GM12878 (cell line): ENCODE measurements at regions not wholly inside any gene's neighbourhood (a gene's known extent, or its start where the extent isn't known, plus 50 kb on each side); places are given as distances from the start of the nearest gene placed in this dataset.

Source experiments
- ATAC-seq: fragments of 200-7000 bp; cut with Tn5 transposase; 3 replicates; pipeline ENCODE4 v1.9.1; 2020; ENCODE audit warnings: mild to moderate bottlenecking, moderate library complexity
- BruUV-seq: library from RNA; stranded (reverse); fragments of 400-500 nt; replicated peaks from 2 replicates; lab custom pipeline; 2021; lab: Mats Ljungman, UMichigan
- CTCF ChIA-PET: fragments of 300-600 bp; sonication (Branson Sonifier 250); formaldehyde crosslinking; extraction: SDS; loops from one replicate; lab custom pipeline; 2021; ENCODE audit warnings: inconsistent platforms; lab: Yijun Ruan, JAX
- POLR2A ChIA-PET: fragments of 350-600 bp; formaldehyde crosslinking; extraction: SDS; loops from one replicate; lab custom pipeline; 2021; ENCODE audit warnings: inconsistent platforms; lab: Charles Lee
- RAD21 ChIA-PET: fragments of 300-600 bp; sonication (Branson Sonifier 250); formaldehyde crosslinking; loops from one replicate; lab custom pipeline; 2023; ENCODE audit warnings: antibody characterized with exemption; ENCODE audit not compliant: unreplicated experiment; lab: Charles Lee
- SMC1A ChIA-PET: fragments of 300-600 bp; sonication (Branson Sonifier 250); formaldehyde crosslinking; loops from one replicate; lab custom pipeline; 2023; ENCODE audit not compliant: unreplicated experiment, uncharacterized antibody; lab: Charles Lee
- DNase-seq: peaks from one replicate; pipeline ENCODE4 v3.0.0-alpha.2; 2011; ENCODE audit warnings: low read depth, low spot score
- FAIRE-seq: peaks from 3 replicates; lab custom pipeline; 2011; peaks lifted over from hg19 to GRCh38; lab: Jason Lieb, UNC
- H2AFZ ChIP-seq: 2 replicates; pipeline ENCODE4 v1.6.0; 2011; ENCODE audit warnings: low read depth, low read length, control low read depth; ENCODE audit not compliant: control insufficient read depth
- H3K27ac ChIP-seq: 2 replicates; pipeline ENCODE4 v1.5.1; 2011; ENCODE audit warnings: control low read depth; ENCODE audit not compliant: control insufficient read depth, insufficient read depth
- H3K27me3 ChIP-seq, 2 experiments: replicated peaks in 1 of 2; 2 replicates each; pipeline versions ENCODE4 v1.6.0 to v1.6.1; 2011; ENCODE audit warnings: low read length in 1 of 2; ENCODE audit not compliant: control insufficient read depth in 2 of 2, insufficient read depth in 2 of 2
- H3K36me3 ChIP-seq, 2 experiments: 2 replicates each; pipeline ENCODE4 v1.5.1; 2011; ENCODE audit warnings: low read length in 1 of 2; ENCODE audit not compliant: control insufficient read depth in 2 of 2, insufficient read depth in 2 of 2
- H3K4me1 ChIP-seq: 2 replicates; pipeline ENCODE4 v1.6.1; 2011; ENCODE audit warnings: mild to moderate bottlenecking, low read length, moderate library complexity, mixed read lengths; ENCODE audit not compliant: control insufficient read depth, insufficient read depth
- H3K4me2 ChIP-seq: 2 replicates; pipeline ENCODE4 v1.6.0; 2011; ENCODE audit warnings: control low read depth; ENCODE audit not compliant: control insufficient read depth, insufficient read depth
- H3K4me3 ChIP-seq: fragments of 200-600 bp; sonication (generic); 2 replicates; pipeline ENCODE4 v1.5.1; 2016
- H3K79me2 ChIP-seq: 2 replicates; pipeline ENCODE4 v1.6.0; 2011; ENCODE audit warnings: low read length; ENCODE audit not compliant: control insufficient read depth, insufficient read depth
- H3K9ac ChIP-seq: 2 replicates; pipeline ENCODE4 v1.8.0; 2011; ENCODE audit warnings: low read length, control low read depth, mixed read lengths; ENCODE audit not compliant: control insufficient read depth, insufficient read depth
- H3K9me3 ChIP-seq: replicated peaks from 3 replicates; pipeline ENCODE4 v1.5.1; 2011; ENCODE audit warnings: mild to moderate bottlenecking, low read length; ENCODE audit not compliant: control insufficient read depth, insufficient read depth
- H4K20me1 ChIP-seq: 2 replicates; pipeline ENCODE4 v1.6.0; 2011; ENCODE audit not compliant: control insufficient read depth, insufficient read depth
- BHLHE40 ChIP-seq, 2 experiments: fragments of 450-650 bp in 1 of 2; IDR thresholded peaks; 2 replicates each; pipeline ENCODE4 v1.6.1; 2011 to 2017; ENCODE audit warnings: low read depth in 2 of 2, borderline replicate concordance in 1 of 2, improper control_type of control experiment in 1 of 2, low read length in 1 of 2, mild to moderate bottlenecking in 1 of 2
- CHD1 ChIP-seq: IDR thresholded peaks from 2 replicates; pipeline ENCODE4 v1.6.1; 2012; ENCODE audit warnings: low read depth, low read length, improper control_type of control experiment
- IKZF1 ChIP-seq: fragments of 450-650 bp; conservative IDR thresholded peaks from 2 replicates; pipeline ENCODE4 v1.6.1; 2017; ENCODE audit warnings: antibody characterized with exemption, mild to moderate bottlenecking
- IKZF2 ChIP-seq, 2 experiments: fragments of 450-650 bp; IDR thresholded peaks; 2 replicates each; pipeline ENCODE4 v1.6.1; 2017; ENCODE audit warnings: mild to moderate bottlenecking in 2 of 2, moderate library complexity in 2 of 2
- JUNB ChIP-seq: IDR thresholded peaks from 2 replicates; pipeline ENCODE4 v1.6.1; 2016; ENCODE audit warnings: antibody characterized with exemption, mild to moderate bottlenecking
- RUNX3 ChIP-seq: IDR thresholded peaks from 2 replicates; pipeline ENCODE4 v1.6.1; 2012; ENCODE audit warnings: low read length, inconsistent platforms
- SPI1 ChIP-seq: IDR thresholded peaks from 2 replicates; pipeline ENCODE4 v1.6.1; 2011; ENCODE audit warnings: low read depth, mild to moderate bottlenecking, low read length, moderate library complexity, borderline replicate concordance; ENCODE audit not compliant: insufficient read depth
- ZNF384 ChIP-seq: IDR thresholded peaks from 2 replicates; pipeline ENCODE4 v1.6.1; 2012; ENCODE audit warnings: low read depth, mild to moderate bottlenecking, low read length, improper control_type of control experiment, borderline replicate concordance
- WGBS: methylation state at CpG from one replicate; pipeline ENCODE4 v1.1.6; 2016; ENCODE audit warnings: low lambda C conversion rate; ENCODE audit not compliant: insufficient replicate concordance, insufficient coverage; ENCODE audit errors: missing lambda C conversion rate; 5-methylcytosine and 5-hydroxymethylcytosine counted together
- in situ Hi-C: fragments of 300-500 bp; cut with MboI; formaldehyde crosslinking; loops from 9 replicates; pipeline ENCODE4 v1.14.3; 2018; ENCODE audit warnings: mixed read lengths
- intact Hi-C: fragments of 100-400 bp; cut with micrococcal nuclease; formaldehyde crosslinking; loops from one replicate; pipeline ENCODE4 v1.14.2; 2022; ENCODE audit not compliant: unreplicated experiment
- TF ChIP-seq, protein P1 (sequence below): IDR thresholded peaks from 2 replicates; pipeline ENCODE4 v1.6.1; 2012; ENCODE audit warnings: low read depth, low read length, improper control_type of control experiment
- TF ChIP-seq, protein P2 (sequence below): fragments of 450-650 bp; IDR thresholded peaks from 2 replicates; pipeline ENCODE4 v1.6.1; 2016; ENCODE audit warnings: mild to moderate bottlenecking

- H3K4me1 ChIP-seq = peaks cover 33% of the 10 kb centered on the region
- intact Hi-C loops = no loop called here
- H3K36me3 ChIP-seq = peaks cover 0 to 8% of the 10 kb centered on the region in 2 experiments; a peak in 2 of 4 replicates
- DNase-seq = no peak
- H3K79me2 ChIP-seq = peaks cover 25% of the 10 kb centered on the region
- ChIA-PET POLR2A (interaction anchor here (0.6 kb wide), 1 partner anchor 46 kb away, joined by 4 read pairs; no protein-coding TSS in a partner anchor), SMC1A (no interaction called here), CTCF (interaction anchor here (0.6 to 1.0 kb wide), 2 partner anchors 26 to 34 kb away, joined by 3 read pairs; no protein-coding TSS in a partner anchor), RAD21 (no interaction called here)
- in situ Hi-C loops = no loop called here
- 38% methylated on average over 8 of the region's 8 CpGs for WGBS
- H3K9me3 ChIP-seq = no peaks in the 10 kb centered on the region
- BruUV-seq = no TSS peak
- ATAC-seq = peak; percentile 83
- no peak overlapping the region for H2AFZ ChIP-seq
- no peak overlapping the region; the same call in 1 of the 2 replicates for H3K27ac ChIP-seq
- no peak for FAIRE-seq
- TF ChIP-seq BHLHE40 (IDR thresholded peaks at IDR 0.05; ENCODE audit: borderline replicate concordance in 1 of 2, low read depth in 2 of 2, low read length in 1 of 2) = peak in 1 of 2 experiments; percentile 55; a peak in 2 of 4 replicates
- peak; percentile 17; the same call in 1 of the 2 replicates for TF ChIP-seq RUNX3
- no peak for TF ChIP-seq ZNF384
- TF ChIP-seq IKZF2 (IDR thresholded peaks at IDR 0.05) = peak in 1 of 2 experiments; percentile 33; a peak in 2 of 4 replicates
- no peak for TF ChIP-seq CHD1
- TF ChIP-seq, protein P1, sequence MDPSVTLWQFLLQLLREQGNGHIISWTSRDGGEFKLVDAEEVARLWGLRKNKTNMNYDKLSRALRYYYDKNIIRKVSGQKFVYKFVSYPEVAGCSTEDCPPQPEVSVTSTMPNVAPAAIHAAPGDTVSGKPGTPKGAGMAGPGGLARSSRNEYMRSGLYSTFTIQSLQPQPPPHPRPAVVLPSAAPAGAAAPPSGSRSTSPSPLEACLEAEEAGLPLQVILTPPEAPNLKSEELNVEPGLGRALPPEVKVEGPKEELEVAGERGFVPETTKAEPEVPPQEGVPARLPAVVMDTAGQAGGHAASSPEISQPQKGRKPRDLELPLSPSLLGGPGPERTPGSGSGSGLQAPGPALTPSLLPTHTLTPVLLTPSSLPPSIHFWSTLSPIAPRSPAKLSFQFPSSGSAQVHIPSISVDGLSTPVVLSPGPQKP = no peak
- peak; percentile 39; the same call in 1 of the 2 replicates for TF ChIP-seq IKZF1
- TF ChIP-seq SPI1 = 0 out of 2 replicates have a peak, but pooled peaks have one; percentile 45
- TF ChIP-seq, protein P2, sequence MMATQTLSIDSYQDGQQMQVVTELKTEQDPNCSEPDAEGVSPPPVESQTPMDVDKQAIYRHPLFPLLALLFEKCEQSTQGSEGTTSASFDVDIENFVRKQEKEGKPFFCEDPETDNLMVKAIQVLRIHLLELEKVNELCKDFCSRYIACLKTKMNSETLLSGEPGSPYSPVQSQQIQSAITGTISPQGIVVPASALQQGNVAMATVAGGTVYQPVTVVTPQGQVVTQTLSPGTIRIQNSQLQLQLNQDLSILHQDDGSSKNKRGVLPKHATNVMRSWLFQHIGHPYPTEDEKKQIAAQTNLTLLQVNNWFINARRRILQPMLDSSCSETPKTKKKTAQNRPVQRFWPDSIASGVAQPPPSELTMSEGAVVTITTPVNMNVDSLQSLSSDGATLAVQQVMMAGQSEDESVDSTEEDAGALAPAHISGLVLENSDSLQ = peak; percentile 18; the same call in 1 of the 2 replicates
- TF ChIP-seq JUNB = no peak
- no peak overlapping the region for H3K4me3 ChIP-seq
- H4K20me1 ChIP-seq = no peaks in the 10 kb centered on the region; the same call in 1 of the 2 replicates
- H3K27me3 ChIP-seq = no peaks in the 10 kb centered on the region
- no peak overlapping the region; the same call in 1 of the 2 replicates for H3K9ac ChIP-seq
- H3K4me2 ChIP-seq = peak overlapping the region; percentile 7; the same call in 1 of the 2 replicates
Measured at GRCh38 chr17:77366558-77367245, 225.9 kb downstream of the SEC14L1 start.
